ENCODE measurements at regions not wholly inside any gene's neighbourhood (a gene's known extent, or its start where the extent isn't known, plus 50 kb on each side); places are given as distances from the start of the nearest gene placed in this dataset.

DNA sequence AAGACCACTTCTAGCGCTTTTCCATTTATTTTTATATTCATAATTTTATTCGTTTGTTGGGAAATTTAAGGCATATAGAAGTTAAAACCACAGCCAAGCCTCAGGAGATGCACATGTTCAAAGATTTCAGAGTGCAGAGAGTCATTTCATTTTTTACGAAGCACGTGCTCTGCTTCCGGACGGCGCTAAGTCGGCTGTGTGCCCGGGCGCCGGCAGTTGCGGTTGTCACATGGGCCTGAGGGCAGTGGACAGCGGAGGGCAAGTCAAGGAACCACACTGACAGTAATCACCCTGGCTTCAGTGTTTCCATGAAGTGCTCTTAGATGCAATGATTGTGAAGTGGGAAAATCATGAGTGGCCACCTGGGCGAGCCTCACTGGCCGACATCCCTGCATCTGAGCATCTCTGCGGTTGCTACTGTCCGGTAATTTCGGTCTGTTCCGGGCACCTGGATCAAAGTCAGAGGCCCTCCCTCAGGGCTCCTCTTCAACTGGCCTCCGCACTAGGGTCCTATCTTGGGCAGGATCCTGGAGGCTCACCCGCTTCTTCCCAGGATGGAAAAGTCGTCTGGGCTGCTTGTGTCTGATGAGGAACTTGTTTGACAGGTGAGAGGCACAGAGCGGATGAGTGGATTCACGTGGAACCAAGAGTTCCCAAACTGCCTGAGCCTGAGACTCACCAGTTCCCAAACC lies 90.8 kb downstream of the DACT2 start:
- no peak for DNase-seq (ENCODE audit: low read depth)

DNA sequence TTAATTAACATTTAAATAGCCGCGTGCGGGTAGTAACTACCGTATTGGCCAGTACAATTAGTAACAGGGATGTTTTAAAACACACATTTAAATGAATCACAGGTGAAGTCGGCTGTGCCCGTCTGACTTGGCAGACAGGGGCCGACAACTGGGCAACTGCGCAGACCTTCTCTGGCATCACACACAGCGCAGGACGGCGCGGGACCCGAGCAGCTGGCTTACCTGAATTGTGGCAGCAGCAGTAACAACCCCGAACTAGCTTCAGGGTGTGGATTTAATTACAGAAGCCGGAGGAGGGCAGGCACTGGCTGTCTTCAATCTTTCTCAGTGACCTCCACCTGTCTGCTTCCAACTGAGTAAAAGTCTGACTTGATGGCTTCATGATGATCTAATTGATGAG lies 91.7 kb downstream of the DACT2 start:
- DNase-seq (ENCODE audit: low read depth): no peak

- DNase-seq (ENCODE audit: low read depth): no peak
Measured at GRCh38 chr6:168226902-168227318, 92.7 kb downstream of the DACT2 start.

- no peak for DNase-seq (ENCODE audit: low read depth)
Measured at GRCh38 chr6:168226061-168226752, 93.4 kb downstream of the DACT2 start.

DNA sequence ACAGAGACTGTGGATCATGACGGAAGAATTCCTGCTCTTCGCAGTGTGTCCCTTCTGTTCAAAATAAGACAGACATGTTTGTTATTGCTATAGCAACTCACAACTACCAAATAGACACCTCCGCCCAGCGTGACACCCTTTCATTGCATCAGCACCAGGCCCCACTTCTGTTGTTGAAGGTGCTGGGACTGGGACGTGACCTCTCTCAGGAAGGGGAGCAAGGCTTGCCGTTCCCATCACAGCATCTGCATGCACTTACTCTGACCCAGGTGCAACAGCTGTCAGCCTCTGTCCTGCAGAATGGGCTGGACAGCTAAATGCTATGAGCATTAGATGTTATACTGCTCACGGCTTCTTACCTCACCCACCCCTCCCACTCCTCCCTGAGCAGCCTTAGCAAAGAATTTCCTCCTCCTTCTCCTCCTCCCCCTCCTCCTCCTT lies 94.1 kb downstream of the DACT2 start:
- DNase-seq (ENCODE audit: low read depth): no peak

GRCh38 chr6:168223755-168224154 lies 95.8 kb downstream of the DACT2 start:
- no peak for DNase-seq (ENCODE audit: low read depth)

- DNase-seq (ENCODE audit: low read depth): no peak
Measured at GRCh38 chr6:168223150-168223549, 96.4 kb downstream of the DACT2 start.

DNA sequence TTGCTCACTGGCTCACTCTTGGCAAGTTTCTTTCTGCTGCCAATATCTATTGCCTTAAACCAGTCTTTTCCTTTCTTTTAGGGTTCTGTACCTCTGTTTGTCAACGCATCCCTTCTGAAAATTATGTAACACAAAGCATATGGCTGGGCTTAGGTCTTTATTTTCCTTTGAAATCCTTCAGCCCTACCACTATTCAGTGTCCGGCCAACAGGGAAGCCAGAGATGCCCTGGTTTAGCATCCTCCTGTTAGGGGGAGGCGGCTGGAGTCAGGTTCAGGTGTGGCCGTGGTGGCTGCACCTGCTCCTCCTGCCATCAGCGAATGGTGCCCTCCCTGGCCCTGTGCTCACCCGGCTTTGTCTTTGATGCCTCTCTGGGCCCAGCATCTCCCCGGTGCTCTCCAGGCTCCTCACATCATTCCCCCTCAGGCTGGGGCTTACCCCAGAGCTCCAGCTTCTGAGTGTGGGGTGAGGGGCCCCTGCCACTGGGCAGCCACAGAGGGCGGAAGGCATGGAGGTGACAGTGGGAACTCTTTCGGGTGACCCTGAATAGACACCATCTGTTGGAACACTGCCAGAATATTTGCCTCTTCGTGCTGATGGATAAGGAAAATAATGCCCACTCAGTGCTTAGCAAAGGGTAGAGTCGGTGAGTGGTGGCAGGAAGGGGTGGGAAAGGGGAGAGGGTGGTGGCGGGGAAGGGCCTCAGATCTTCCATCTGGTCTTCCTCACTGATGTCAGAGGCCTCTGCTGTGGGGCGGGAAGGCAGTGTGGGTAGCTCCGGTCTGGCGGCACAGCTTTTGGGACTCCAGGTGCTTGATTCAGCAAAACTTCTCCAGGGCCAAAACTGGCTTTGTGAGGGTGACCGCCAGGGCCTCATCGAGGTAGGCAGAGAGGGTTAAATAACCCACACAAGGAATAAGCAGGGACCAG lies 97.2 kb downstream of the DACT2 start:
- DNase-seq (ENCODE audit: low read depth): no peak

DNA sequence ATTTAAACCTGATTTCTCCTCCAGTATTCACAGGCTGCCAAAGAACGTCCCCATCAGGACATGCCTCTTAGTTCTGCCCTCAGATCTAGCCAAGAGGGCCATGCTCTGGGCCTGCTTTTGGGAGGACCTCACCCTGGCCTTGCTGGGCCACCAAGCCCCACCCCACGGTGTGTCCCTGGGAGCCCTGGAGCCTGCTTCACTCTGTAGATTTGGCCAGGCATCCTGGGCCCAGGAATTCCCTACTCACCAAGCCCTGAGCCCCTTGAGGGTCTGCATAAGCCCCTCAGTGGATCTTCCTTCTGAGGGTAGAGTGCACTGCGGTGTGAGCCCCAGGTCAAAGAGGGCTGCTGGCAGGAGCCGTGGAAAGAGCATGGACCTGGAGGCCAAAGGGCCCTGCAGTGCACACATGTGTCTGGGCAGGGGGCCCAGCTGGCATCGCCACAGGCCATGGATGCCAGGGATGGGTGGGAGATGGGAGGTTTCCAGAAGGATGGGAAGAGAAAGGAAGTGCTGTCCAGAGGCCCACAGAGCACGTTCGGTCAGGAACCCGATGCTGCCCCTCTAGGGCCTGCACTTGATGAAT lies 98.0 kb downstream of the DACT2 start:
- no peak for DNase-seq (ENCODE audit: low read depth)

- no peak for DNase-seq (ENCODE audit: low read depth)
Measured at GRCh38 chr6:168221000-168221399, 98.6 kb downstream of the DACT2 start.

- no peak for DNase-seq (ENCODE audit: low read depth)
Measured at GRCh38 chr6:168219804-168220203, 99.8 kb downstream of the DACT2 start.

- no peak for DNase-seq (ENCODE audit: low read depth)
Measured at GRCh38 chr6:168218785-168219566, 100.6 kb downstream of the DACT2 start.

GRCh38 chr6:168217880-168218537 lies 101.6 kb downstream of the DACT2 start:
- DNase-seq (ENCODE audit: low read depth): no peak

DNA sequence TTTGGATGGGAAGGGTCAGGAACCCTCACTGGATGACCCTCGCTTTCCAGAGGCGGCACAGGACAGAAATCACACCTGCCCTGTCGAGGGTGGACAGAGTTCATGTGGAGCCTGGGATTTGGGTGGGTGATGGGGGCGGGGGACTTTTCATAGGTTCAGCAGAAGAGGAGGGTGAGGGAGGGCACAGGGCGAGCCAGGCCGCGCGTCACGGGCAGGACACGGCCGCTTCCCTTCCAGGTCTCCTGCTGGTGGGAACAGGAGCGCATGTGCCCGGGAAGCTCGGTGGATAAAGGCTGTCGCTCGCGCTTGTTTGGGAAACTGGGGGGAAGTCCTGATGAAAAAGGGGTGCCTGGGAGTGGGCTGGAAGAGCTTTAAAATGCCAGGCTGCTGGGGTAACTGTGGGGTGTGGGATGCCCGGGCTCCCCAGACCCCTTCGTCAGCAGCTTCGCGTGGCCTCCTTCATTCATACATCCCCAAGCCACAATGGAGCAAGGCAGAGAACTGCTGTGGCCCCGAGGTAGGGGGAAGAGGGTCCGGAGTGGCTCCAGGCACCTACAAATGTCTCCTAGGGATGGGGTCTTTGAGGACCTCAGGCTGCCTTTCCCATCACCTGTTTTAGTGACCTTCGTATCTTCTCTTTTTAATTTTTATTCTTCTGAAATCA lies 102.2 kb downstream of the DACT2 start:
- DNase-seq (ENCODE audit: low read depth): no peak

- DNase-seq (ENCODE audit: low read depth): no peak
Measured at GRCh38 chr6:168216751-168217191, 102.8 kb downstream of the DACT2 start.

GRCh38 chr6:168216117-168216516 lies 103.5 kb downstream of the DACT2 start:
- no peak for DNase-seq (ENCODE audit: low read depth)

- DNase-seq (ENCODE audit: low read depth): no peak
Measured at GRCh38 chr6:168215121-168215808, 104.3 kb downstream of the DACT2 start.

- DNase-seq (ENCODE audit: low read depth): no peak
Measured at GRCh38 chr6:168214586-168215104, 104.9 kb downstream of the DACT2 start.

DNA sequence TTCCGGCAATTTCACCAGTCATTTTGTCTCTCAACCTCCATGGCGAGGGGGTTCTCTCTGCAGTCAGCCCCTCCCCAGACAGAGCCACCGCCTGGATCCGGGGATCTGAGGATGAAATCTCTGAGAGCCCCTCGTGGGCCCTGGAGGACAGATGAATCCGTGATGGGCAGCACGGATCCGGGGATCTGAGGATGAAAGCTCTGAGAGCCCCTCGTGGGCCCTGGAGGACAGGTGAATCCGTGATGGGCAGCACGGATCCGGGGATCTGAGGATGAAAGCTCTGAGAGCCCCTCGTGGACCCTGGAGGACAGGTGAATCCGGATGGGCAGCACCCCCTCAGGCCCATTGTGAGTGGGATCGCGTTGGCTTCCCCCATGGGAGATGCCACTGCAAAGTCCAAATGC lies 106.5 kb downstream of the DACT2 start:
- no peak for DNase-seq (ENCODE audit: low read depth)

Measured in non-pigmented ciliary epithelial cell (primary cell).